ENCODE measurements at regions not wholly inside any gene's neighbourhood (a gene's known extent, or its start where the extent isn't known, plus 50 kb on each side); places are given as distances from the start of the nearest gene placed in this dataset.

DNA sequence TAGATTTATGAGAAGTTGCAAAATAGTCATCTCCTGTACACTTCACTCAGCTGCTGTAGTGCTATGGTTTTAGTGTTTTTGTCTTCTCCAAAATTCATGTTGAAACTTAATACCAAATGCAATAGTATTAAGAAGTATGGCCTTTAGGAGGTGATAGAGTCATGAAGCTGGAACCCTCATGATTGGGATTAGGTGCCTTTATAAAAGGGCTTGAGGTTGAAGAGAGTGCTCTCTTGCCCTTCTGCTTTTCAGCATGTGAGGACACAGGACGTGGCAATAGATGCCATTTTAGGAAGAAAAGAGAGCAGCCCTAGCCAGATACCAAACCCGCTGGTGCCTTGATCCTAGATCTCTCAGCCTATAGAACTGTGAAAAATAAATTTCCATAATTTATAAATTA lies 87.6 kb downstream of the CTH start:
- no peaks in the 10 kb centered on the region for H3K27me3 ChIP-seq
- intact Hi-C loops (cut with DNase I) = no loop called here
- H3K9me3 ChIP-seq (replicated peaks in 1 of 3) = no peaks in the 10 kb centered on the region
- no peak overlapping the region for H3K27ac ChIP-seq
- TF ChIP-seq, protein P1, sequence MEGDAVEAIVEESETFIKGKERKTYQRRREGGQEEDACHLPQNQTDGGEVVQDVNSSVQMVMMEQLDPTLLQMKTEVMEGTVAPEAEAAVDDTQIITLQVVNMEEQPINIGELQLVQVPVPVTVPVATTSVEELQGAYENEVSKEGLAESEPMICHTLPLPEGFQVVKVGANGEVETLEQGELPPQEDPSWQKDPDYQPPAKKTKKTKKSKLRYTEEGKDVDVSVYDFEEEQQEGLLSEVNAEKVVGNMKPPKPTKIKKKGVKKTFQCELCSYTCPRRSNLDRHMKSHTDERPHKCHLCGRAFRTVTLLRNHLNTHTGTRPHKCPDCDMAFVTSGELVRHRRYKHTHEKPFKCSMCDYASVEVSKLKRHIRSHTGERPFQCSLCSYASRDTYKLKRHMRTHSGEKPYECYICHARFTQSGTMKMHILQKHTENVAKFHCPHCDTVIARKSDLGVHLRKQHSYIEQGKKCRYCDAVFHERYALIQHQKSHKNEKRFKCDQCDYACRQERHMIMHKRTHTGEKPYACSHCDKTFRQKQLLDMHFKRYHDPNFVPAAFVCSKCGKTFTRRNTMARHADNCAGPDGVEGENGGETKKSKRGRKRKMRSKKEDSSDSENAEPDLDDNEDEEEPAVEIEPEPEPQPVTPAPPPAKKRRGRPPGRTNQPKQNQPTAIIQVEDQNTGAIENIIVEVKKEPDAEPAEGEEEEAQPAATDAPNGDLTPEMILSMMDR (IDR thresholded peaks at IDR 0.05) = no peak
- TF ChIP-seq POLR2A (IDR thresholded peaks at IDR 0.05) = no peak
- DNase-seq = no peak
- H3K36me3 ChIP-seq (replicated peaks in 1 of 2) = no peaks in the 10 kb centered on the region
- WGBS, 4 donors = 32 to 41% (median 36%) methylated on average over 2 of the region's 2 CpGs
- no peaks in the 10 kb centered on the region for H3K4me1 ChIP-seq (replicated peaks in 1 of 2)
- no peak overlapping the region for H3K4me3 ChIP-seq

DNA sequence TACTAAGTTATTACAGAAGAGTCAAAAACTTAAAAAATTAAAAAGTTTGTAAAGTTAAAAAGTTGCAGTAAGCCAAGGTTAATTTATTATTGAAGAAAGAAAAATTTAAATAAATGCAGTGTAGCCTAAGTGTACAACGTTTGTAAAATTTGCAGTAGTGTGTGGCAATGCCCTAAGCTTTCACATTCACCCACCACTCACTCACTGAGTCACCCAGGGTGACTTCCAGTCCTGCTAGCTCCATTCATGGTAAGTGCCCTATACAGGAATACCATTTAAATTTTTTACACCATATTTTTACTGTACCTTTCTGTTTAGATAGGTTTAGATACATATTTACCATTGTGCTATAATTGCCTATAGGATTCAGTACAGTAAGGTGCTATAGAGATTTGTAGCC lies 88.6 kb downstream of the CTH start:
- WGBS, 4 donors = 24 to 32% (median 28%) methylated on average over 1 of the region's 1 CpG
- Histone ChIP-seq H3K27ac (no peak overlapping the region), H3K4me1 (replicated peaks in 1 of 2) (no peaks in the 10 kb centered on the region), H3K36me3 (replicated peaks in 1 of 2) (no peaks in the 10 kb centered on the region), H3K27me3 (no peaks in the 10 kb centered on the region), H3K4me3 (no peak overlapping the region), H3K9me3 (replicated peaks in 1 of 3) (no peaks in the 10 kb centered on the region)
- TF ChIP-seq, protein P1 (IDR thresholded peaks at IDR 0.05) = no peak
- no peak for TF ChIP-seq POLR2A (IDR thresholded peaks at IDR 0.05)
- intact Hi-C loops (cut with DNase I) = loop anchor here in 1 of 2 donors (10.0 kb wide), 1 partner anchor 365 kb away; no protein-coding TSS in a partner anchor
- DNase-seq = no peak

GRCh38 chr1:70503358-70503757 lies 92.3 kb downstream of the CTH start:
- Histone ChIP-seq H3K4me1 (replicated peaks in 1 of 2) (no peaks in the 10 kb centered on the region), H3K9me3 (replicated peaks in 1 of 3) (no peaks in the 10 kb centered on the region), H3K27me3 (no peaks in the 10 kb centered on the region), H3K36me3 (replicated peaks in 1 of 2) (no peaks in the 10 kb centered on the region), H3K27ac (no peak overlapping the region), H3K4me3 (no peak overlapping the region)
- DNase-seq = no peak
- 80 to 95% (median 87%) methylated on average over 1 of the region's 1 CpG for WGBS, 4 donors
- intact Hi-C loops (cut with DNase I) = loop anchor here in 1 of 2 donors (10.0 kb wide), 1 partner anchor 369 kb away; no protein-coding TSS in a partner anchor
- TF ChIP-seq, protein P1 (IDR thresholded peaks at IDR 0.05) = no peak
- TF ChIP-seq POLR2A (IDR thresholded peaks at IDR 0.05) = no peak

DNA sequence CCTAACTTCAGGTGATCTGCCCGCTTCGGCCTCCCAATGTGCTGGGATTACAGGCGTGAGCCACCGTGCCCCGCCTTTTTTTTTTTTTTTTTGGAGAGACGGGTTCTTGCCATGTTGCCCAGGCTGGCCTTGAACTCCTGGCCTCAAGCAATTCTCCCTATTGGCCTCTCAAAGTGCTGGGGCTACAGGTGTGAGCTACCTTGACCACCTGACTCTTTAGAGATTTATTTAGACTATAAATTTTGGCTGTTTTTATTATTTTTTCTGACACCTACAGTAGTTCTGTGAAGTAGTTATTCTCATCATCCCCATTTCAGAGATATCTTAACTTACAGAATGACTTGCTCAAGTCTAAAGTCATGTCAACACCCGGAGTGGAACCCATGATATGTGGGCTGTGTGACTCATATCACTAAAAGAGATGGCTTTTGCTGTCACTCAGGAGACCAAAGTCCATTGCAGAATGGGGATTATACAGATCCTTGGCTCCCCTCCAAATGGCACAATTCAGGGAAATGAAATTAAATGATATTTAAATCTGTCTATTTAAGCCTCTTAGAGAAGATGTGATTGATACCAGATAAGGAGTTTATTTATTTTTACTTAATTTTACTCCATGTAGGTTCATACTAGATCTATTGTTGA lies 93.2 kb downstream of the CTH start:
- Histone ChIP-seq H3K4me1 (replicated peaks in 1 of 2) (no peaks in the 10 kb centered on the region), H3K4me3 (no peak overlapping the region), H3K27ac (no peak overlapping the region), H3K36me3 (replicated peaks in 1 of 2) (no peaks in the 10 kb centered on the region), H3K27me3 (no peaks in the 10 kb centered on the region), H3K9me3 (replicated peaks in 1 of 3) (no peaks in the 10 kb centered on the region)
- intact Hi-C loops (cut with DNase I) = loop anchor here in 1 of 2 donors (10.0 kb wide), 1 partner anchor 369 kb away; no protein-coding TSS in a partner anchor
- WGBS, 4 donors = 75 to 82% (median 81%) methylated on average over 7 of the region's 7 CpGs
- TF ChIP-seq, protein P1 (IDR thresholded peaks at IDR 0.05) = no peak
- no peak for TF ChIP-seq POLR2A (IDR thresholded peaks at IDR 0.05)
- no peak for DNase-seq

All from adrenal gland (tissue), 9 donors.